ENCODE measurements at regions not wholly inside any gene's neighbourhood (a gene's known extent, or its start where the extent isn't known, plus 50 kb on each side); places are given as distances from the start of the nearest gene placed in this dataset.

- ChIA-PET CTCF (no interaction called here), POLR2A (no interaction called here), RAD21 (ENCODE audit: unreplicated experiment) (no interaction called here), SMC1A (ENCODE audit: uncharacterized antibody, unreplicated experiment) (no interaction called here)
- no peaks in the 10 kb centered on the region for H3K9me3 ChIP-seq (replicated peaks; ENCODE audit: control insufficient read depth, insufficient read depth, low read length)
- no peak overlapping the region for H3K27ac ChIP-seq (ENCODE audit: control insufficient read depth, insufficient read depth)
- 63% methylated on average over 5 of the region's 5 CpGs for WGBS (ENCODE audit: insufficient coverage, insufficient replicate concordance, low lambda C conversion rate, missing lambda C conversion rate)
- no peaks in the 10 kb centered on the region for H3K4me1 ChIP-seq (ENCODE audit: control insufficient read depth, insufficient read depth, low read length)
- ATAC-seq (no peak), FAIRE-seq (no peak), DNase-seq (ENCODE audit: low read depth, low spot score) (no peak)
- in situ Hi-C loops (cut with MboI) = no loop called here
- no peak overlapping the region for H3K4me2 ChIP-seq (ENCODE audit: control insufficient read depth, insufficient read depth)
- H2AFZ ChIP-seq (ENCODE audit: control insufficient read depth, low read depth, low read length) = no peak overlapping the region
- BruUV-seq (replicated peaks) = no TSS peak
- no peaks in the 10 kb centered on the region for H3K36me3 ChIP-seq (ENCODE audit: control insufficient read depth in 2 of 2, insufficient read depth in 2 of 2, low read length in 1 of 2)
- no peaks in the 10 kb centered on the region for H4K20me1 ChIP-seq (ENCODE audit: control insufficient read depth, insufficient read depth)
- intact Hi-C loops (cut with micrococcal nuclease; ENCODE audit: unreplicated experiment) = no loop called here
- H3K27me3 ChIP-seq (replicated peaks in 1 of 2; ENCODE audit: control insufficient read depth in 2 of 2, insufficient read depth in 2 of 2, low read length in 1 of 2) = no peaks in the 10 kb centered on the region
- H3K4me3 ChIP-seq = no peak overlapping the region
- TF ChIP-seq ZBTB33 (IDR thresholded peaks at IDR 0.05) (no peak), YY1 (IDR thresholded peaks at IDR 0.05; ENCODE audit: low read depth, low read length) (no peak), MEF2A (IDR thresholded peaks at IDR 0.05; ENCODE audit: insufficient read depth, low read depth, low read length) (no peak), RELA (IDR thresholded peaks at IDR 0.05; ENCODE audit: borderline replicate concordance, partially characterized antibody) (no peak), TBL1XR1 (IDR thresholded peaks at IDR 0.05; ENCODE audit: low read depth, low read length) (no peak), GABPA (IDR thresholded peaks at IDR 0.05; ENCODE audit: low read depth) (no peak), POU2F2 (IDR thresholded peaks at IDR 0.05; ENCODE audit: borderline replicate concordance, low read depth, low read length) (no peak), RB1 (IDR thresholded peaks at IDR 0.05; ENCODE audit: borderline replicate concordance) (no peak), ZNF217 (IDR thresholded peaks at IDR 0.05) (no peak), RELB (IDR thresholded peaks at IDR 0.05; ENCODE audit: low read depth) (no peak), POLR2AphosphoS5 (IDR thresholded peaks at IDR 0.05; ENCODE audit: low read length) (no peak), SREBF2 (IDR thresholded peaks at IDR 0.05; ENCODE audit: low read length) (no peak), YBX1 (IDR thresholded peaks at IDR 0.05) (no peak), TARDBP (IDR thresholded peaks at IDR 0.05; ENCODE audit: borderline replicate concordance) (no peak), SP1 (IDR thresholded peaks at IDR 0.05; ENCODE audit: low read depth, low read length) (no peak), PAX5 (IDR thresholded peaks at IDR 0.05; ENCODE audit: borderline replicate concordance, low read depth, low read length) (no peak)
- no peak overlapping the region for H3K9ac ChIP-seq (ENCODE audit: control insufficient read depth, insufficient read depth, low read length)
- H3K79me2 ChIP-seq (ENCODE audit: control insufficient read depth, insufficient read depth, low read length) = no peaks in the 10 kb centered on the region
Observed at GRCh38 chr6:19771753-19772336, 65.3 kb upstream of the ID4 start.

Data from GM12878 (cell line).